Endothelial cell of umbilical vein (primary cell): ENCODE measurements at regions not wholly inside any gene's neighbourhood (a gene's known extent, or its start where the extent isn't known, plus 50 kb on each side); places are given as distances from the start of the nearest gene placed in this dataset.

Experiments used
- BruUV-seq: library from RNA; stranded (reverse); fragments of 400-500 nt; replicated peaks from 2 replicates; lab custom pipeline; 2021; lab: Mats Ljungman, UMichigan
- CTCF ChIA-PET: fragments of 300-600, 350-600 bp; sonication (Branson Sonifier 250); formaldehyde crosslinking; loops from one replicate; lab custom pipeline; 2021; ENCODE audit warnings: antibody characterized with exemption, inconsistent platforms; lab: Charles Lee
- POLR2A ChIA-PET: fragments of 300-600, 350-600 bp; sonication (Branson Sonifier 250); formaldehyde crosslinking; loops from one replicate; lab custom pipeline; 2021; ENCODE audit warnings: antibody characterized with exemption, inconsistent platforms; lab: Charles Lee
- DNase-seq: peaks from one replicate; pipeline ENCODE4 v3.0.0-alpha.2; 2011; ENCODE audit warnings: low read depth, low spot score
- FAIRE-seq: peaks from 2 replicates; lab custom pipeline; 2011; peaks lifted over from hg19 to GRCh38; lab: Jason Lieb, UNC
- H2AFZ ChIP-seq: 2 replicates; pipeline ENCODE4 v1.6.0; 2012; ENCODE audit warnings: low read depth, low read length, control low read depth, inconsistent platforms
- H3K27ac ChIP-seq: 2 replicates; pipeline ENCODE4 v1.5.1; 2011; ENCODE audit warnings: low read depth, mild to moderate bottlenecking, control low read depth, low read length, moderate library complexity; ENCODE audit not compliant: insufficient read depth
- H3K27me3 ChIP-seq, 2 experiments: 2 replicates each; pipeline versions ENCODE4 v1.6.0 to v1.6.1; 2011; ENCODE audit warnings: low read length in 2 of 2, mixed read lengths in 1 of 2; ENCODE audit not compliant: control insufficient read depth in 2 of 2, insufficient read depth in 2 of 2
- H3K36me3 ChIP-seq, 2 experiments: 2 replicates in 1 of 2; 3 replicates in 1 of 2; pipeline ENCODE4 v1.5.1; 2011; ENCODE audit warnings: low read length in 2 of 2, mild to moderate bottlenecking in 1 of 2, moderate library complexity in 1 of 2; ENCODE audit not compliant: control insufficient read depth in 2 of 2, insufficient read depth in 2 of 2; ENCODE audit errors: extremely low read depth in 1 of 2
- H3K4me1 ChIP-seq: 3 replicates; pipeline ENCODE4 v1.5.1; 2011; ENCODE audit warnings: mild to moderate bottlenecking, low read length; ENCODE audit not compliant: control insufficient read depth, insufficient read depth; ENCODE audit errors: extremely low read depth
- H3K4me2 ChIP-seq: 2 replicates; pipeline ENCODE4 v1.6.1; 2011; ENCODE audit warnings: low read length, control low read depth, mixed read lengths; ENCODE audit not compliant: insufficient read depth
- H3K4me3 ChIP-seq, 3 experiments: fragments of 200-600 bp in 1 of 3; sonication (generic), shearing (Covaris generic) in 1 of 3; replicated peaks in 1 of 3; 2 replicates each; pipeline ENCODE4 v1.5.1; 2011 to 2016; ENCODE audit warnings: control low read depth in 3 of 3, low read length in 3 of 3, mild to moderate bottlenecking in 2 of 3, inconsistent platforms in 1 of 3, low read depth in 1 of 3, moderate library complexity in 1 of 3; ENCODE audit not compliant: insufficient read depth in 1 of 3
- H3K79me2 ChIP-seq: 2 replicates; pipeline ENCODE4 v1.6.0; 2012; ENCODE audit warnings: low read length, inconsistent platforms; ENCODE audit not compliant: control insufficient read depth, insufficient read depth
- H3K9ac ChIP-seq: replicated peaks from 2 replicates; pipeline ENCODE3; 2011; ENCODE audit warnings: low read length, control low read depth; ENCODE audit not compliant: insufficient read depth; ENCODE audit errors: extremely low read depth
- H3K9me1 ChIP-seq: replicated peaks from 3 replicates; pipeline ENCODE4 v1.6.0; 2011; ENCODE audit warnings: mild to moderate bottlenecking, low read length; ENCODE audit not compliant: control insufficient read depth, insufficient read depth; ENCODE audit errors: extremely low read depth
- H3K9me3 ChIP-seq: replicated peaks from 2 replicates; pipeline ENCODE4 v1.5.1; 2012; ENCODE audit warnings: low read length, inconsistent platforms; ENCODE audit not compliant: control insufficient read depth, insufficient read depth
- H4K20me1 ChIP-seq: replicated peaks from 2 replicates; pipeline ENCODE3; 2011; ENCODE audit warnings: mild to moderate bottlenecking, low read length; ENCODE audit not compliant: control insufficient read depth, insufficient read depth; ENCODE audit errors: extremely low read depth
- EZH2 ChIP-seq: IDR thresholded peaks from 2 replicates; pipeline ENCODE4 v1.6.1; 2012; ENCODE audit warnings: borderline replicate concordance, low read depth, mild to moderate bottlenecking, moderate library complexity, low read length, inconsistent platforms; ENCODE audit not compliant: severe bottlenecking
- FOS ChIP-seq: IDR thresholded peaks from 2 replicates; pipeline ENCODE4 v1.6.1; 2011; ENCODE audit warnings: mild to moderate bottlenecking, low read length, moderate library complexity, borderline replicate concordance; ENCODE audit not compliant: insufficient read depth
- GATA2 ChIP-seq: IDR thresholded peaks from 2 replicates; pipeline ENCODE4 v1.7.0; 2011; ENCODE audit warnings: low read depth, mild to moderate bottlenecking, moderate library complexity, mixed read lengths, low read length; ENCODE audit not compliant: insufficient read length, insufficient read depth
- JUN ChIP-seq: IDR thresholded peaks from 2 replicates; pipeline ENCODE4 v1.6.1; 2011; ENCODE audit warnings: borderline replicate concordance, low read depth; ENCODE audit not compliant: insufficient read length, insufficient read depth
- MYC ChIP-seq: IDR thresholded peaks from one replicate; pipeline ENCODE4 v1.6.1; 2011; ENCODE audit warnings: mild to moderate bottlenecking, low read depth, low read length
- POLR2A ChIP-seq: IDR thresholded peaks from 2 replicates; pipeline ENCODE4 v1.6.1; 2012; ENCODE audit warnings: low read depth, mild to moderate bottlenecking, control low read depth, low read length
- dilution Hi-C: fragments of 300-500 bp; cut with MboI; formaldehyde crosslinking; loops from one replicate; pipeline ENCODE4 v1.15.0; 2019; ENCODE audit warnings: low sequenced_read_pairs; ENCODE audit not compliant: extremely low pct_ligation_motif_present
- intact Hi-C: fragments of 100-400 bp; cut with micrococcal nuclease; formaldehyde crosslinking; loops from one replicate; pipeline ENCODE4 v1.10.0; 2022
- TF ChIP-seq, protein P1 (sequence below), 2 donors: IDR thresholded peaks; 1 replicate in 1 of 2; 2 replicates in 1 of 2; pipeline ENCODE4 v1.5.1; 2011; ENCODE audit warnings: low read length in 2 of 2, mild to moderate bottlenecking in 2 of 2, moderate library complexity in 2 of 2, control low read depth in 1 of 2, inconsistent platforms in 1 of 2, low read depth in 1 of 2; ENCODE audit not compliant: insufficient read depth in 1 of 2; ENCODE audit errors: extremely low read depth in 1 of 2
- TF ChIP-seq, protein P2 (sequence below): IDR thresholded peaks from 2 replicates; pipeline ENCODE4 v1.6.1; 2011; ENCODE audit not compliant: insufficient read depth, insufficient read length

DNA sequence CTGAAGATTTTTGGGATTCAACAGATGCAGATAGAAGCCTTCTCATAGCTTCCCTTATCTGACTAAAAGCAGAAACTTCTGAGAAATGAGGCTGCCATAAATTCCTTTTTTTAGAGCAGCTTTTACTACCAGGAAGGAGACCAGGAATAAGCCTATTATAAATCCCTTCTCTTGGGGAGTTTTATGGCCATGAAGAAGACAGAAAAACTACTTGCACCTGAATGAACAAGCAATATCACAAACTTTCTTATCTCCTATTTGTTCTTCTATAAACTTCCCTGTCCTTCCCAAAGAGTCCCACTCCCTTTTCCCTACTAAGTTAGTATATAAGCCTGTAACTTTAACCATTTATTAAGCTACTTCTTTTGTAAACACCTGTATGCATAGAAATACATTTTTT lies 603.1 kb downstream of the NSUN3 start:
- Histone ChIP-seq H3K27me3 (no peaks in the 10 kb centered on the region), H4K20me1 (no peaks in the 10 kb centered on the region), H3K4me3 (no peak overlapping the region), H3K79me2 (no peaks in the 10 kb centered on the region), H3K9ac (no peak overlapping the region), H3K27ac (no peak overlapping the region), H3K4me1 (no peaks in the 10 kb centered on the region), H3K9me1 (no peaks in the 10 kb centered on the region), H3K36me3 (no peaks in the 10 kb centered on the region), H2AFZ (no peak overlapping the region), H3K4me2 (no peak overlapping the region), H3K9me3 (no peaks in the 10 kb centered on the region)
- DNase-seq (no peak), FAIRE-seq (no peak)
- TF ChIP-seq FOS (no peak), EZH2 (no peak), GATA2 (no peak), MYC (no peak), POLR2A (no peak)
- TF ChIP-seq, protein P1, sequence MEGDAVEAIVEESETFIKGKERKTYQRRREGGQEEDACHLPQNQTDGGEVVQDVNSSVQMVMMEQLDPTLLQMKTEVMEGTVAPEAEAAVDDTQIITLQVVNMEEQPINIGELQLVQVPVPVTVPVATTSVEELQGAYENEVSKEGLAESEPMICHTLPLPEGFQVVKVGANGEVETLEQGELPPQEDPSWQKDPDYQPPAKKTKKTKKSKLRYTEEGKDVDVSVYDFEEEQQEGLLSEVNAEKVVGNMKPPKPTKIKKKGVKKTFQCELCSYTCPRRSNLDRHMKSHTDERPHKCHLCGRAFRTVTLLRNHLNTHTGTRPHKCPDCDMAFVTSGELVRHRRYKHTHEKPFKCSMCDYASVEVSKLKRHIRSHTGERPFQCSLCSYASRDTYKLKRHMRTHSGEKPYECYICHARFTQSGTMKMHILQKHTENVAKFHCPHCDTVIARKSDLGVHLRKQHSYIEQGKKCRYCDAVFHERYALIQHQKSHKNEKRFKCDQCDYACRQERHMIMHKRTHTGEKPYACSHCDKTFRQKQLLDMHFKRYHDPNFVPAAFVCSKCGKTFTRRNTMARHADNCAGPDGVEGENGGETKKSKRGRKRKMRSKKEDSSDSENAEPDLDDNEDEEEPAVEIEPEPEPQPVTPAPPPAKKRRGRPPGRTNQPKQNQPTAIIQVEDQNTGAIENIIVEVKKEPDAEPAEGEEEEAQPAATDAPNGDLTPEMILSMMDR (IDR thresholded peaks at IDR 0.05; ENCODE audit: extremely low read depth in 1 of 2, insufficient read depth in 1 of 2, low read depth in 1 of 2, low read length in 2 of 2), result no peak
- TF ChIP-seq, protein P2, sequence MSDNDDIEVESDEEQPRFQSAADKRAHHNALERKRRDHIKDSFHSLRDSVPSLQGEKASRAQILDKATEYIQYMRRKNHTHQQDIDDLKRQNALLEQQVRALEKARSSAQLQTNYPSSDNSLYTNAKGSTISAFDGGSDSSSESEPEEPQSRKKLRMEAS, result no peak
- BruUV-seq, result no TSS peak
- ChIA-PET POLR2A (no interaction called here), CTCF (no interaction called here)
- dilution Hi-C loops, result no loop called here
- intact Hi-C loops, result no loop called here

DNA sequence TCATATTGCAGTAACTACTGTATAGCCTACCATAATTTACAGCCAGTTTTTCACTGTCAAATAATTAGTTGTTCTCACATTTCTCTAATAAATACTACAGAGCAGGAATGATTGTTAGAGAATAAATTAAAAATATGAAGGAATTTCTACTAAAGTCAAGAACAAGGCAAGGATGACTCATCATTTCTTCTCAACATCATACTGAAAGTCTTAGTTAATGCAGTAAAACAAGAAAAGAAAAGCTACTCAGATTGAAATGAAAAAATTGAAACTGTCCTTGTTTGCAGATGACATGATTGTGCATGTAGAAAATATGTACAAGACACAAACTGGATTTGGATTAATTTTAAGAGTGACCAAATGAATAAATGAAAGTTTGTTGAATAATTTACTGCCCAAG lies 608.2 kb downstream of the NSUN3 start:
- CTCF ChIA-PET, result no interaction called here
- H3K9me1 ChIP-seq, result no peaks in the 10 kb centered on the region
- dilution Hi-C loops (no loop called here), intact Hi-C loops (no loop called here)
- TF ChIP-seq MYC, result no peak
- peak; percentile 5 for TF ChIP-seq JUN
- no peaks in the 10 kb centered on the region for H4K20me1 ChIP-seq
- POLR2A ChIA-PET, result no interaction called here
- no peak overlapping the region for H3K27ac ChIP-seq
- no peak overlapping the region for H3K9ac ChIP-seq
- H3K79me2 ChIP-seq, result no peaks in the 10 kb centered on the region
- no peak overlapping the region for H3K4me2 ChIP-seq
- DNase-seq (no peak), FAIRE-seq (no peak)
- no peaks in the 10 kb centered on the region for H3K9me3 ChIP-seq
- H3K36me3 ChIP-seq, result no peaks in the 10 kb centered on the region
- H2AFZ ChIP-seq, result no peak overlapping the region
- H3K4me3 ChIP-seq, result no peak overlapping the region
- no peaks in the 10 kb centered on the region for H3K4me1 ChIP-seq
- no TSS peak for BruUV-seq
- no peaks in the 10 kb centered on the region for H3K27me3 ChIP-seq
